Caco-2 (cell line): ENCODE measurements at regions not wholly inside any gene's neighbourhood (a gene's known extent, or its start where the extent isn't known, plus 50 kb on each side); places are given as distances from the start of the nearest gene placed in this dataset.
A peak's percentile ranks its signal among the peaks of the same experiment; 100 is the strongest.
"Not testable (repeated sequence)": the region's sequence is repeated elsewhere in the genome, so short reads cannot be mapped to it uniquely, and the experiment has no call there.

ENCODE experiments used
- BruUV-seq: library from RNA; stranded (reverse); fragments of 400-500 nt; replicated peaks from 2 replicates; lab custom pipeline; 2021; lab: Mats Ljungman, UMichigan
- CTCF ChIA-PET: fragments of 300-600 bp; sonication (Branson Sonifier 250); formaldehyde crosslinking; loops from one replicate; lab custom pipeline; 2022; ENCODE audit warnings: antibody characterized with exemption; lab: Charles Lee
- POLR2A ChIA-PET: fragments of 300-600 bp; sonication (Branson Sonifier 250); formaldehyde crosslinking; loops from one replicate; lab custom pipeline; 2022; ENCODE audit warnings: antibody characterized with exemption; lab: Charles Lee
- DNase-seq, 2 experiments: peaks; one replicate each; pipeline versions ENCODE4 v3.0.0 to v3.0.0-alpha.2; 2020 to 2022
- H3K27me3 ChIP-seq: replicated peaks from 2 replicates; pipeline ENCODE4 v1.6.0; 2011; ENCODE audit warnings: low read length; ENCODE audit not compliant: control insufficient read depth, insufficient read depth
- H3K36me3 ChIP-seq: 2 replicates; pipeline ENCODE4 v1.5.1; 2011; ENCODE audit warnings: low read length; ENCODE audit not compliant: control insufficient read depth, insufficient read depth
- H3K4me1 ChIP-seq: fragments of 250-450 bp; sonication (Bioruptor Pico); 2 replicates; pipeline ENCODE4 v1.5.1; 2020; ENCODE audit warnings: mild to moderate bottlenecking
- H3K4me3 ChIP-seq: 2 replicates; pipeline ENCODE4 v1.5.1; 2011; ENCODE audit warnings: low read depth, mild to moderate bottlenecking, control low read depth, low read length
- H3K9me3 ChIP-seq: fragments of 250-450 bp; sonication (Bioruptor Pico); 2 replicates; pipeline ENCODE4 v1.5.1; 2020; ENCODE audit warnings: mild to moderate bottlenecking, moderate library complexity
- H3K27ac Mint-ChIP-seq: one replicate; pipeline ENCODE4 v1.8.0; 2022; ENCODE audit warnings: mixed read lengths; ENCODE audit not compliant: unreplicated experiment
- H3K27me3 Mint-ChIP-seq: one replicate; pipeline ENCODE4 v1.8.0; 2022; ENCODE audit warnings: mixed read lengths; ENCODE audit not compliant: insufficient read depth, unreplicated experiment
- H3K36me3 Mint-ChIP-seq: one replicate; pipeline ENCODE4 v1.8.0; 2022; ENCODE audit warnings: mild to moderate bottlenecking, mixed read lengths; ENCODE audit not compliant: insufficient read depth, unreplicated experiment
- H3K4me1 Mint-ChIP-seq: one replicate; pipeline ENCODE4 v1.8.0; 2022; ENCODE audit warnings: low read depth, mixed read lengths; ENCODE audit not compliant: unreplicated experiment
- H3K4me3 Mint-ChIP-seq: one replicate; pipeline ENCODE4 v1.8.0; 2022; ENCODE audit warnings: mild to moderate bottlenecking, moderate library complexity, mixed read lengths; ENCODE audit not compliant: unreplicated experiment
- H3K9me3 Mint-ChIP-seq: one replicate; pipeline ENCODE4 v1.8.0; 2022; ENCODE audit warnings: mixed read lengths; ENCODE audit not compliant: unreplicated experiment
- intact Hi-C: fragments of 100-400 bp; cut with micrococcal nuclease; formaldehyde crosslinking; loops from one replicate; pipeline ENCODE4 v1.10.0; 2022; ENCODE audit not compliant: unreplicated experiment
- TF ChIP-seq, protein P1 (sequence below), 2 experiments: fragments of 200-600 bp in 1 of 2; IDR thresholded peaks; 1 replicate in 1 of 2; 2 replicates in 1 of 2; pipeline versions ENCODE4 v1.5.1 to v1.8.0; 2011 to 2022; ENCODE audit warnings: antibody characterized with exemption in 1 of 2, control low read depth in 1 of 2, inconsistent platforms in 1 of 2, low read depth in 1 of 2, low read length in 1 of 2, mild to moderate bottlenecking in 1 of 2, moderate library complexity in 1 of 2; ENCODE audit not compliant: insufficient read depth in 1 of 2, severe bottlenecking in 1 of 2, unreplicated experiment in 1 of 2

DNA sequence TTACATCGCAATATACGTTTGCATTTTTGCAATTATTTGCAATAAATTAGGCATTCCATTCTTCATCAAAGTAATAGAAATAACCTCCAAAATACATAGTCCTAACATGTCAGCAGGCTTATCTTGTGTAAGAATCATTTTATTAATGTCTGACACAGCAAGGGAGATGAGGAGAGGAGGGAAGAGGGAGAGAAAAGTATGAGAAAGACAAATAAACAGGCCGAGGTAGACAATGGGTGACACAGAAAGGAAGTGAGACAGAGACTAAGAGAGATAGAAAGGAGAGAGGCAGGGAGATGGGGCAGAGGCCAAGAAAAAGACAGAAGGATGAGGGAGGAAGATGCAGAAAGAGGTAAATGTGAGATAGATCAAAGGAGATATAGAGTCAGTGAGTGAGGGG, 50.3 kb upstream of the CYP2B6 start:
- H3K36me3 Mint-ChIP-seq, CTCF ChIA-PET, intact Hi-C loops, H3K27me3 ChIP-seq, H3K27me3 Mint-ChIP-seq, BruUV-seq, H3K27ac Mint-ChIP-seq, H3K36me3 ChIP-seq, H3K4me3 ChIP-seq, POLR2A ChIA-PET, H3K4me3 Mint-ChIP-seq, H3K4me1 ChIP-seq, H3K9me3 Mint-ChIP-seq, H3K9me3 ChIP-seq: not testable (repeated sequence)
- DNase-seq = peak in 1 of 2 experiments; percentile 26
- peaks cover 14% of the 10 kb centered on the region for H3K4me1 Mint-ChIP-seq

DNA sequence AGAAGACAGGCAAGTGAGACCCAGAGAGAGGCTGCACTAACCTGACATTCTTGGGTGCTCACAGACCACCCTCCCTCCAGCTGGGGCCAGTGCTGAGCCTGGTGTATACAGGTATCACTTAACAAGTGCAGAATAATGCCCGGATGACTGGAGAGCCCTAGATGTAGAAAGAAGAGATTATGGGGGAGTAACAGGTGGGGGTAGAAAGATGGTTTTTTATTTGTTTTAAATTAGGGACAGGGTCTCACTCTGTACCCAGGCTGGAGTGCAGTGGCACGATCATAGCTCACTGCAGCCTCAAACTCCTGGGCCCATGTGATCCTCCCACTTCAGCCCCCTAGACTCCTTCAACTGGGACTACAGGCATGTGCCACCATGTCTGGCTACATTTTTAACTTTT, 53.1 kb upstream of the CYP2B6 start:
- BruUV-seq, H3K4me1 ChIP-seq, H3K4me3 ChIP-seq, H3K27me3 Mint-ChIP-seq, H3K9me3 Mint-ChIP-seq, POLR2A ChIA-PET, H3K36me3 Mint-ChIP-seq, DNase-seq, H3K27ac Mint-ChIP-seq, H3K9me3 ChIP-seq, H3K27me3 ChIP-seq, H3K36me3 ChIP-seq, H3K4me3 Mint-ChIP-seq, intact Hi-C loops, CTCF ChIA-PET: not testable (repeated sequence)
- peaks cover 22% of the 10 kb centered on the region for H3K4me1 Mint-ChIP-seq

DNA sequence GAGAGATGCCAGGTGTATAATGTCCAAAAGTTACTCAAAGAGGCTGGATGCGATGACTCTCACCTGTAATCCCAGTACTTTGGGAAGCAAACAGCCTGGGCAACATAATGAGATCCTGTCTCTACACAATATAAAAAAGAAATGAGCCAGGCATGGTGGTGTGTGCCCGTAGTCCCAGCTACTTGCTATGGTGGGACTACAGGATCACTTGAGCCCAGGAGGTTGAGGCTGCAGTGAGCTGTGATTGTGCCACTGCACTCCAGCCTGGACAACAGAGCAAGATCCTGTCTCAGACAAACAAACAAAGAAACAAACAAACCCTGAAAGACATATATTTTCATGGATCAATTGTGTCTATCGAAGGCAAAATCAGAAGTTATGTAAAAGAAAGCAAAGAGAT, 54.3 kb upstream of the CYP2B6 start:
- TF ChIP-seq, protein P1, sequence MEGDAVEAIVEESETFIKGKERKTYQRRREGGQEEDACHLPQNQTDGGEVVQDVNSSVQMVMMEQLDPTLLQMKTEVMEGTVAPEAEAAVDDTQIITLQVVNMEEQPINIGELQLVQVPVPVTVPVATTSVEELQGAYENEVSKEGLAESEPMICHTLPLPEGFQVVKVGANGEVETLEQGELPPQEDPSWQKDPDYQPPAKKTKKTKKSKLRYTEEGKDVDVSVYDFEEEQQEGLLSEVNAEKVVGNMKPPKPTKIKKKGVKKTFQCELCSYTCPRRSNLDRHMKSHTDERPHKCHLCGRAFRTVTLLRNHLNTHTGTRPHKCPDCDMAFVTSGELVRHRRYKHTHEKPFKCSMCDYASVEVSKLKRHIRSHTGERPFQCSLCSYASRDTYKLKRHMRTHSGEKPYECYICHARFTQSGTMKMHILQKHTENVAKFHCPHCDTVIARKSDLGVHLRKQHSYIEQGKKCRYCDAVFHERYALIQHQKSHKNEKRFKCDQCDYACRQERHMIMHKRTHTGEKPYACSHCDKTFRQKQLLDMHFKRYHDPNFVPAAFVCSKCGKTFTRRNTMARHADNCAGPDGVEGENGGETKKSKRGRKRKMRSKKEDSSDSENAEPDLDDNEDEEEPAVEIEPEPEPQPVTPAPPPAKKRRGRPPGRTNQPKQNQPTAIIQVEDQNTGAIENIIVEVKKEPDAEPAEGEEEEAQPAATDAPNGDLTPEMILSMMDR (IDR thresholded peaks at IDR 0.05; ENCODE audit: insufficient read depth in 1 of 2, low read depth in 1 of 2, low read length in 1 of 2, severe bottlenecking in 1 of 2, unreplicated experiment in 1 of 2) = no peak
- Histone ChIP-seq H3K27me3 (no peaks in the 10 kb centered on the region), H3K4me3 (no peak overlapping the region), H3K4me1 (peaks cover 13% of the 10 kb centered on the region), H3K36me3 (no peaks in the 10 kb centered on the region), H3K9me3 (no peaks in the 10 kb centered on the region; the same call in 1 of the 2 replicates)
- Mint-ChIP-seq H3K36me3 (no peaks in the 10 kb centered on the region), H3K4me3 (no peak overlapping the region), H3K4me1 (peaks cover 22% of the 10 kb centered on the region), H3K27ac (no peak overlapping the region), H3K9me3 (peaks cover 6% of the 10 kb centered on the region), H3K27me3 (no peaks in the 10 kb centered on the region)
- BruUV-seq = no TSS peak
- ChIA-PET CTCF (no interaction called here), POLR2A (no interaction called here)
- intact Hi-C loops = no loop called here
- DNase-seq = no peak

DNA sequence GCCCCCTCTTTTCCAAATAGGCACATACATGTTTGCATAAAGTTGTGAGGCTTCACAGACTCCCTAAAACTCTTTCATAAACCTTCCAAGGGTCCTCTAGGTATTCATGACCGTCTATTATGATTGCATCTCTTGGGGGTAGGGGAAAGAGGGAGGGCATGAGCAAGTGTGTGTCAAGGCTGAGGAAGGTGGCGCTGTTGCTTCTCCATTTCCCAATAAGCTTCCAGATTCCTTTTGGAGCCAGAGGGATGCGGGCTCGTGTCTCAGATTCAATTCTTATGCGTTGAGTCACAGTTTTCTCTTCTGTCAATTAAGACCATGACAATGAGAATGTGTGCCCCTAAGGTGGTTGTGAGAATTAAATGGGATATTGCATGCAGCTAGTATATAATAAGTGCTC, 51.0 kb upstream of the CYP2A7 start:
- Histone ChIP-seq H3K9me3 (peaks cover 5% of the 10 kb centered on the region; the same call in 1 of the 2 replicates), H3K4me1 (peaks cover 37% of the 10 kb centered on the region), H3K36me3 (no peaks in the 10 kb centered on the region), H3K27me3 (no peaks in the 10 kb centered on the region), H3K4me3 (no peak overlapping the region)
- DNase-seq = no peak
- BruUV-seq = no TSS peak
- Mint-ChIP-seq H3K4me1 (peaks cover 34% of the 10 kb centered on the region), H3K27me3 (no peaks in the 10 kb centered on the region), H3K27ac (no peak overlapping the region), H3K36me3 (no peaks in the 10 kb centered on the region), H3K9me3 (peaks cover 10% of the 10 kb centered on the region), H3K4me3 (no peak overlapping the region)
- CTCF ChIA-PET = no interaction called here
- POLR2A ChIA-PET = no interaction called here
- intact Hi-C loops = no loop called here
- TF ChIP-seq, protein P1 (IDR thresholded peaks at IDR 0.05; ENCODE audit: insufficient read depth in 1 of 2, low read depth in 1 of 2, low read length in 1 of 2, severe bottlenecking in 1 of 2, unreplicated experiment in 1 of 2) = no peak
